HG02870 (cell line): ENCODE measurements at regions not wholly inside any gene's neighbourhood (a gene's known extent, or its start where the extent isn't known, plus 50 kb on each side); places are given as distances from the start of the nearest gene placed in this dataset.
A peak's percentile ranks its signal among the peaks of the same experiment; 100 is the strongest.

Experiments
- ATAC-seq: cut with Tn5 transposase; IDR thresholded peaks from one replicate; pipeline ENCODE4 v1.9.1; 2021; ENCODE audit warnings: mild to moderate bottlenecking, moderate library complexity; ENCODE audit not compliant: unreplicated experiment

GRCh38 chr4:166259081-166259480 lies 386.0 kb downstream of the TLL1 start:
- no peak for ATAC-seq

- no peak for ATAC-seq
Measured at GRCh38 chr4:166274136-166274761, 401.2 kb downstream of the TLL1 start.

GRCh38 chr4:166274775-166275174 lies 401.7 kb downstream of the TLL1 start:
- ATAC-seq, result no peak

- no peak for ATAC-seq
Measured at GRCh38 chr4:166277401-166277800, 404.4 kb downstream of the TLL1 start.

GRCh38 chr4:166277853-166278252 lies 404.8 kb downstream of the TLL1 start:
- no peak for ATAC-seq

- ATAC-seq, result no peak
Measured at GRCh38 chr4:166279261-166279660, 406.2 kb downstream of the TLL1 start.

- ATAC-seq, result no peak
Measured at GRCh38 chr4:166280642-166281041, 407.6 kb downstream of the TLL1 start.

GRCh38 chr4:166282081-166282770 lies 409.2 kb downstream of the TLL1 start:
- no peak for ATAC-seq

- no peak for ATAC-seq
Measured at GRCh38 chr4:166284221-166284620, 411.2 kb downstream of the TLL1 start.

- no peak for ATAC-seq
Measured at GRCh38 chr4:166290426-166290825, 417.4 kb downstream of the TLL1 start.

- no peak for ATAC-seq
Measured at GRCh38 chr4:166293556-166293955, 420.5 kb downstream of the TLL1 start.

- no peak for ATAC-seq
Measured at GRCh38 chr4:166301266-166301665, 428.2 kb downstream of the TLL1 start.

- ATAC-seq, result no peak
Measured at GRCh38 chr4:166308647-166309046, 435.6 kb downstream of the TLL1 start.

- ATAC-seq, result no peak
Measured at GRCh38 chr4:166309286-166309685, 436.2 kb downstream of the TLL1 start.

- ATAC-seq, result no peak
Measured at GRCh38 chr4:166311169-166311568, 438.1 kb downstream of the TLL1 start.

GRCh38 chr4:166312166-166312565 lies 439.1 kb downstream of the TLL1 start:
- no peak for ATAC-seq

- ATAC-seq, result no peak
Measured at GRCh38 chr4:166314902-166315301, 441.9 kb downstream of the TLL1 start.

- ATAC-seq, result no peak
Measured at GRCh38 chr4:166315721-166316467, 442.9 kb downstream of the TLL1 start.

- no peak for ATAC-seq
Measured at GRCh38 chr4:166318810-166319525, 445.9 kb downstream of the TLL1 start.

GRCh38 chr4:166323250-166323649 lies 450.2 kb downstream of the TLL1 start:
- no peak for ATAC-seq

- ATAC-seq, result peak; percentile 76
Measured at GRCh38 chr4:166324321-166324720, 451.3 kb downstream of the TLL1 start.
